Stomach (tissue), 4 donors: ENCODE measurements at regions not wholly inside any gene's neighbourhood (a gene's known extent, or its start where the extent isn't known, plus 50 kb on each side); places are given as distances from the start of the nearest gene placed in this dataset.

Experiments used
- EP300 ChIP-seq: sonication (generic); formaldehyde crosslinking; IDR thresholded peaks from one replicate; pipeline ENCODE4 v1.6.1; 2017; ENCODE audit warnings: antibody characterized with exemption
- POLR2A ChIP-seq, 4 donors: fragments of 450-650 bp; IDR thresholded peaks; one replicate each; pipeline ENCODE4 v1.6.1; 2016; ENCODE audit warnings: antibody characterized with exemption in 4 of 4, control low read depth in 2 of 4, mild to moderate bottlenecking in 1 of 4, moderate library complexity in 1 of 4
- POLR2AphosphoS5 ChIP-seq, 3 donors: sonication (generic); formaldehyde crosslinking; IDR thresholded peaks; one replicate each; pipeline ENCODE4 v1.6.1; 2016; ENCODE audit warnings: antibody characterized with exemption in 3 of 3
- TF ChIP-seq, protein P1 (sequence below), 7 experiments: fragments of 450-650 bp in 4 of 7; fragments of 200-600 bp in 3 of 7; sonication (generic) in 3 of 7; IDR thresholded peaks; one replicate each; pipeline ENCODE4 v1.5.1; 2016 to 2019; ENCODE audit warnings: antibody characterized with exemption in 7 of 7, control low read depth in 2 of 7, mild to moderate bottlenecking in 1 of 7

- TF ChIP-seq, protein P1, sequence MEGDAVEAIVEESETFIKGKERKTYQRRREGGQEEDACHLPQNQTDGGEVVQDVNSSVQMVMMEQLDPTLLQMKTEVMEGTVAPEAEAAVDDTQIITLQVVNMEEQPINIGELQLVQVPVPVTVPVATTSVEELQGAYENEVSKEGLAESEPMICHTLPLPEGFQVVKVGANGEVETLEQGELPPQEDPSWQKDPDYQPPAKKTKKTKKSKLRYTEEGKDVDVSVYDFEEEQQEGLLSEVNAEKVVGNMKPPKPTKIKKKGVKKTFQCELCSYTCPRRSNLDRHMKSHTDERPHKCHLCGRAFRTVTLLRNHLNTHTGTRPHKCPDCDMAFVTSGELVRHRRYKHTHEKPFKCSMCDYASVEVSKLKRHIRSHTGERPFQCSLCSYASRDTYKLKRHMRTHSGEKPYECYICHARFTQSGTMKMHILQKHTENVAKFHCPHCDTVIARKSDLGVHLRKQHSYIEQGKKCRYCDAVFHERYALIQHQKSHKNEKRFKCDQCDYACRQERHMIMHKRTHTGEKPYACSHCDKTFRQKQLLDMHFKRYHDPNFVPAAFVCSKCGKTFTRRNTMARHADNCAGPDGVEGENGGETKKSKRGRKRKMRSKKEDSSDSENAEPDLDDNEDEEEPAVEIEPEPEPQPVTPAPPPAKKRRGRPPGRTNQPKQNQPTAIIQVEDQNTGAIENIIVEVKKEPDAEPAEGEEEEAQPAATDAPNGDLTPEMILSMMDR (IDR thresholded peaks at IDR 0.05) = no peak
- TF ChIP-seq EP300 = no peak
- no peak for TF ChIP-seq POLR2A (IDR thresholded peaks at IDR 0.05)
- TF ChIP-seq POLR2AphosphoS5 (IDR thresholded peaks at IDR 0.05) = no peak
These were observed 90.3 kb downstream of the TMPRSS5 start for GRCh38 chr11:113615773-113616172.
